ENCODE measurements at regions not wholly inside any gene's neighbourhood (a gene's known extent, or its start where the extent isn't known, plus 50 kb on each side); places are given as distances from the start of the nearest gene placed in this dataset.

- H3K9me3 ChIP-seq (ENCODE audit: control insufficient read depth in 2 of 2, insufficient read depth in 1 of 2, low read depth in 1 of 2, low read length in 1 of 2): no peaks in the 10 kb centered on the region
- H3K36me3 ChIP-seq (ENCODE audit: control insufficient read depth in 2 of 2, insufficient read depth in 2 of 2, low read length in 1 of 2): no peaks in the 10 kb centered on the region
- no peak overlapping the region for H3K27ac ChIP-seq (ENCODE audit: low read depth in 2 of 2, low read length in 1 of 2)
- no peak overlapping the region for H3K4me3 ChIP-seq (ENCODE audit: low read depth in 1 of 2, low read length in 2 of 2)
- 84 to 88% methylated on average over 14 of the region's 14 CpGs for WGBS, 2 donors
- no peaks in the 10 kb centered on the region for H3K27me3 ChIP-seq (ENCODE audit: control insufficient read depth in 1 of 2, insufficient read depth in 2 of 2, low read length in 2 of 2)
- peaks cover 0 to 4% of the 10 kb centered on the region in 2 donors for H3K4me1 ChIP-seq (ENCODE audit: control insufficient read depth in 2 of 2, insufficient read depth in 2 of 2, low read length in 1 of 2)
These were observed 290.1 kb downstream of the SMOC2 start for GRCh38 chr6:168730931-168731716.

GRCh38 chr6:168728056-168728455 lies 287.1 kb downstream of the SMOC2 start:
- Histone ChIP-seq H3K27me3 (ENCODE audit: control insufficient read depth in 1 of 2, insufficient read depth in 2 of 2, low read length in 2 of 2) (no peaks in the 10 kb centered on the region), H3K4me3 (ENCODE audit: low read depth in 1 of 2, low read length in 2 of 2) (no peak overlapping the region), H3K9me3 (ENCODE audit: control insufficient read depth in 2 of 2, insufficient read depth in 1 of 2, low read depth in 1 of 2, low read length in 1 of 2) (peaks cover 0 to 4% of the 10 kb centered on the region in 2 donors), H3K4me1 (ENCODE audit: control insufficient read depth in 2 of 2, insufficient read depth in 2 of 2, low read length in 1 of 2) (no peaks in the 10 kb centered on the region), H3K27ac (ENCODE audit: low read depth in 2 of 2, low read length in 1 of 2) (no peak overlapping the region), H3K36me3 (ENCODE audit: control insufficient read depth in 2 of 2, insufficient read depth in 2 of 2, low read length in 1 of 2) (no peaks in the 10 kb centered on the region)
- 65 to 73% methylated on average over 2 of the region's 2 CpGs for WGBS, 2 donors

- 85 to 86% methylated on average over 12 of the region's 12 CpGs for WGBS, 2 donors
- H3K27ac ChIP-seq (ENCODE audit: low read depth in 2 of 2, low read length in 1 of 2): no peak overlapping the region
- no peaks in the 10 kb centered on the region for H3K27me3 ChIP-seq (ENCODE audit: control insufficient read depth in 1 of 2, insufficient read depth in 2 of 2, low read length in 2 of 2)
- H3K9me3 ChIP-seq (ENCODE audit: control insufficient read depth in 2 of 2, insufficient read depth in 1 of 2, low read depth in 1 of 2, low read length in 1 of 2): peaks cover 0 to 4% of the 10 kb centered on the region in 2 donors
- H3K4me3 ChIP-seq (ENCODE audit: low read depth in 1 of 2, low read length in 2 of 2): no peak overlapping the region
- H3K4me1 ChIP-seq (ENCODE audit: control insufficient read depth in 2 of 2, insufficient read depth in 2 of 2, low read length in 1 of 2): no peaks in the 10 kb centered on the region
- H3K36me3 ChIP-seq (ENCODE audit: control insufficient read depth in 2 of 2, insufficient read depth in 2 of 2, low read length in 1 of 2): no peaks in the 10 kb centered on the region
These were observed 285.4 kb downstream of the SMOC2 start for GRCh38 chr6:168726312-168726856.

GRCh38 chr6:168725802-168726201 lies 284.8 kb downstream of the SMOC2 start:
- WGBS, 2 donors: 63 to 73% methylated on average over 12 of the region's 12 CpGs
- no peaks in the 10 kb centered on the region for H3K27me3 ChIP-seq (ENCODE audit: control insufficient read depth in 1 of 2, insufficient read depth in 2 of 2, low read length in 2 of 2)
- H3K36me3 ChIP-seq (ENCODE audit: control insufficient read depth in 2 of 2, insufficient read depth in 2 of 2, low read length in 1 of 2): no peaks in the 10 kb centered on the region
- H3K27ac ChIP-seq (ENCODE audit: low read depth in 2 of 2, low read length in 1 of 2): no peak overlapping the region
- H3K4me1 ChIP-seq (ENCODE audit: control insufficient read depth in 2 of 2, insufficient read depth in 2 of 2, low read length in 1 of 2): no peaks in the 10 kb centered on the region
- peaks cover 0 to 4% of the 10 kb centered on the region in 2 donors for H3K9me3 ChIP-seq (ENCODE audit: control insufficient read depth in 2 of 2, insufficient read depth in 1 of 2, low read depth in 1 of 2, low read length in 1 of 2)
- no peak overlapping the region for H3K4me3 ChIP-seq (ENCODE audit: low read depth in 1 of 2, low read length in 2 of 2)

GRCh38 chr6:168724669-168725570 lies 283.9 kb downstream of the SMOC2 start:
- Histone ChIP-seq H3K27ac (ENCODE audit: low read depth in 2 of 2, low read length in 1 of 2) (no peak overlapping the region), H3K27me3 (ENCODE audit: control insufficient read depth in 1 of 2, insufficient read depth in 2 of 2, low read length in 2 of 2) (no peaks in the 10 kb centered on the region), H3K9me3 (ENCODE audit: control insufficient read depth in 2 of 2, insufficient read depth in 1 of 2, low read depth in 1 of 2, low read length in 1 of 2) (peaks cover 0 to 4% of the 10 kb centered on the region in 2 donors), H3K4me1 (ENCODE audit: control insufficient read depth in 2 of 2, insufficient read depth in 2 of 2, low read length in 1 of 2) (no peaks in the 10 kb centered on the region), H3K36me3 (ENCODE audit: control insufficient read depth in 2 of 2, insufficient read depth in 2 of 2, low read length in 1 of 2) (no peaks in the 10 kb centered on the region), H3K4me3 (ENCODE audit: low read depth in 1 of 2, low read length in 2 of 2) (no peak overlapping the region)
- 70 to 73% methylated on average over 10 of the region's 10 CpGs for WGBS, 2 donors

GRCh38 chr6:168724033-168724432 lies 283.0 kb downstream of the SMOC2 start:
- Histone ChIP-seq H3K9me3 (ENCODE audit: control insufficient read depth in 2 of 2, insufficient read depth in 1 of 2, low read depth in 1 of 2, low read length in 1 of 2) (peaks cover 0 to 4% of the 10 kb centered on the region in 2 donors), H3K27me3 (ENCODE audit: control insufficient read depth in 1 of 2, insufficient read depth in 2 of 2, low read length in 2 of 2) (no peaks in the 10 kb centered on the region), H3K27ac (ENCODE audit: low read depth in 2 of 2, low read length in 1 of 2) (no peak overlapping the region), H3K4me3 (ENCODE audit: low read depth in 1 of 2, low read length in 2 of 2) (no peak overlapping the region), H3K36me3 (ENCODE audit: control insufficient read depth in 2 of 2, insufficient read depth in 2 of 2, low read length in 1 of 2) (no peaks in the 10 kb centered on the region), H3K4me1 (ENCODE audit: control insufficient read depth in 2 of 2, insufficient read depth in 2 of 2, low read length in 1 of 2) (no peaks in the 10 kb centered on the region)
- 91 to 94% methylated on average over 1 of the region's 1 CpG for WGBS, 2 donors

- H3K36me3 ChIP-seq (ENCODE audit: control insufficient read depth in 2 of 2, insufficient read depth in 2 of 2, low read length in 1 of 2): no peaks in the 10 kb centered on the region
- H3K27me3 ChIP-seq (ENCODE audit: control insufficient read depth in 1 of 2, insufficient read depth in 2 of 2, low read length in 2 of 2): no peaks in the 10 kb centered on the region
- peaks cover 0 to 4% of the 10 kb centered on the region in 2 donors for H3K9me3 ChIP-seq (ENCODE audit: control insufficient read depth in 2 of 2, insufficient read depth in 1 of 2, low read depth in 1 of 2, low read length in 1 of 2)
- H3K4me3 ChIP-seq (ENCODE audit: low read depth in 1 of 2, low read length in 2 of 2): no peak overlapping the region
- H3K4me1 ChIP-seq (ENCODE audit: control insufficient read depth in 2 of 2, insufficient read depth in 2 of 2, low read length in 1 of 2): no peaks in the 10 kb centered on the region
- 85 to 88% methylated on average over 4 of the region's 4 CpGs for WGBS, 2 donors
- H3K27ac ChIP-seq (ENCODE audit: low read depth in 2 of 2, low read length in 1 of 2): no peak overlapping the region
These were observed 281.4 kb downstream of the SMOC2 start for GRCh38 chr6:168722397-168722796.

- Histone ChIP-seq H3K27me3 (ENCODE audit: control insufficient read depth in 1 of 2, insufficient read depth in 2 of 2, low read length in 2 of 2) (no peaks in the 10 kb centered on the region), H3K4me3 (ENCODE audit: low read depth in 1 of 2, low read length in 2 of 2) (no peak overlapping the region), H3K36me3 (ENCODE audit: control insufficient read depth in 2 of 2, insufficient read depth in 2 of 2, low read length in 1 of 2) (no peaks in the 10 kb centered on the region), H3K4me1 (ENCODE audit: control insufficient read depth in 2 of 2, insufficient read depth in 2 of 2, low read length in 1 of 2) (no peaks in the 10 kb centered on the region), H3K9me3 (ENCODE audit: control insufficient read depth in 2 of 2, insufficient read depth in 1 of 2, low read depth in 1 of 2, low read length in 1 of 2) (peaks cover 2 to 4% of the 10 kb centered on the region in 2 donors), H3K27ac (ENCODE audit: low read depth in 2 of 2, low read length in 1 of 2) (no peak overlapping the region)
- 77 to 79% methylated on average over 6 of the region's 6 CpGs for WGBS, 2 donors
These were observed 280.6 kb downstream of the SMOC2 start for GRCh38 chr6:168721571-168721970.

GRCh38 chr6:168719901-168720300 lies 278.9 kb downstream of the SMOC2 start:
- Histone ChIP-seq H3K4me1 (ENCODE audit: control insufficient read depth in 2 of 2, insufficient read depth in 2 of 2, low read length in 1 of 2) (no peaks in the 10 kb centered on the region), H3K4me3 (ENCODE audit: low read depth in 1 of 2, low read length in 2 of 2) (no peak overlapping the region), H3K27ac (ENCODE audit: low read depth in 2 of 2, low read length in 1 of 2) (no peak overlapping the region), H3K36me3 (ENCODE audit: control insufficient read depth in 2 of 2, insufficient read depth in 2 of 2, low read length in 1 of 2) (no peaks in the 10 kb centered on the region), H3K27me3 (ENCODE audit: control insufficient read depth in 1 of 2, insufficient read depth in 2 of 2, low read length in 2 of 2) (no peaks in the 10 kb centered on the region), H3K9me3 (ENCODE audit: control insufficient read depth in 2 of 2, insufficient read depth in 1 of 2, low read depth in 1 of 2, low read length in 1 of 2) (peaks cover 3 to 4% of the 10 kb centered on the region in 2 donors)
- 82 to 84% methylated on average over 5 of the region's 5 CpGs for WGBS, 2 donors

Data from esophagus (tissue), 2 donors.